Stimulated activated CD8-positive, alpha-beta memory T cell treated with anti-CD3 and anti-CD28 coated beads, Interleukin-7, amount 100 ng/mL, for 4 hours (primary cell): ENCODE measurements at regions not wholly inside any gene's neighbourhood (a gene's known extent, or its start where the extent isn't known, plus 50 kb on each side); places are given as distances from the start of the nearest gene placed in this dataset.

ENCODE experiments used
- DNase-seq, 2 donors: peaks; one replicate each; pipeline ENCODE4 v3.0.0-alpha.2; 2020; ENCODE audit warnings: low read depth in 2 of 2

DNA sequence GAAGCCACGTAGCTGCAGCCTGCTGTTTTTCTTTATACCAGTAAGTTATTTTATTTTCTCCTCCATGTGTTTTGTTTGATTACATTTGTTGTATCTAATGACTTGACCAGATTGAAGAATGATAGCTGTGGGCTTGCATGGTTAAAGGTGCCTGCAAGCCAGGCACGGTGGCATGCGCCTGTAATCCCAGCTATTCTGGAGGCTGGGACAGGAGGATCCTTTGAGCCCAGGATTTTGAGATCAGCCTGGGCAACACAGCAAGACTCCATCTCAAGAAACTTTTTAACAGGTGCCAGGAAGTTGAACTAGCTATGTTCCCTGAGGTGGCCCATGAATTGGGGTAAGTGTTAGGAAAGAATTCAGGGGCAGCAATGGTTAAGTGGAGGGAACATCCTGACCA is 179.4 kb downstream of the IRS1 start:
- DNase-seq: no peak

GRCh38 chr2:226619707-226620106 is 179.9 kb downstream of the IRS1 start:
- DNase-seq: no peak

- DNase-seq: no peak
Observed at GRCh38 chr2:226618875-226619605, 180.6 kb downstream of the IRS1 start.

GRCh38 chr2:226618544-226618874 is 181.1 kb downstream of the IRS1 start:
- no peak for DNase-seq

DNA sequence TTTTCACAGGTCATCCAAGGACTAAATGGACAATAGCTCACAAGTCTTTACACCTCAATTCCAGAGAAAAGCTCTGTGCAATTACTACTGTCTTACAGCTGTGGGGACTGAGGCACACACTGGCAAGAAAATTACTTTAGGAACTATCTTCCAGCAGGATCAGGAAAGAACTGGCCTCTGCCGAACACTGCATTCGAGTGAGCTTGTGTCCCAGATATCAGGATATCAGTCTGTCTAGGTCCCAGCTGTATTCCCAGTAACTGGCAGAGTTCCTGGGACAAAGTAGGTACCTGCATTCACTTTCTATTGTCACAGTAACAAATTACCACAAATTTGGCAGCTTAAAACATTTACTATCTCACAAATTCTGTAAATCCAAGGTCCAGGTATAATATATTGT is 183.7 kb downstream of the IRS1 start:
- no peak for DNase-seq

GRCh38 chr2:226611944-226612318 is 187.7 kb downstream of the IRS1 start:
- DNase-seq: no peak

DNA sequence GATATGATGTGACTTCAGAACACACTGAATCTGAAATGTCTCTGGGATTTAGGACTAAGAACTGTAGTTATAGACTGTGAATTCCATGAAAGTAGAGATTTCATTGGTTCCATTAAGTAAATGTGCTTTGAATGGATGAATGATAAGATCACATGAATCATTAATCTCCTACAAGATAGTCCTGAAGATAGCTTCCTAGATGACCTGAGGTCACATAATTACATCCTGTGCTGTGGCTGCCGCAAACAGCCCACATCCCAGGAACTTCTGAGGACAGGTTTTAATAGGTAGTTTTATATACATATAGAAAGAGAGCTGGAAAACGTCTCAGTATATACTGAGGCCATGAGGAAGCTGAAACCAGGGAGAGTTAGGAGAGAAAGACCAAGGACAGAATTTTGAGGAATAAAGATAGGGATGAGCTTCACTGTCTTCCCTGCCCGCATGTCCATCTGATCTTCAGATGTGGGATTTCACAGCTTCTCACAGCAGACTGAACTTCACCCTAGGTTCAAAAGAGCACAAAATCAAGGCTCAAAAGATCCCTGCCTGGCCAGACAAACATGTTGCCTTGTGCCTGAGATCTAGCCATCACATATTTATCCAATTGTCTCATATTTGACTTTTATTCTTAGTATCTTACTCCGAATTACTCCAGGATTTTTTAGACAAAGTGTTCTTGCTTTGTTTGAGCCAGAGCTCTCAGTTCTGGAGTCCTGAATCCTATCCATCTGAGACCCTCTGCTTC is 188.2 kb downstream of the IRS1 start:
- no peak for DNase-seq

GRCh38 chr2:226609366-226609765 is 190.3 kb downstream of the IRS1 start:
- DNase-seq: no peak

DNA sequence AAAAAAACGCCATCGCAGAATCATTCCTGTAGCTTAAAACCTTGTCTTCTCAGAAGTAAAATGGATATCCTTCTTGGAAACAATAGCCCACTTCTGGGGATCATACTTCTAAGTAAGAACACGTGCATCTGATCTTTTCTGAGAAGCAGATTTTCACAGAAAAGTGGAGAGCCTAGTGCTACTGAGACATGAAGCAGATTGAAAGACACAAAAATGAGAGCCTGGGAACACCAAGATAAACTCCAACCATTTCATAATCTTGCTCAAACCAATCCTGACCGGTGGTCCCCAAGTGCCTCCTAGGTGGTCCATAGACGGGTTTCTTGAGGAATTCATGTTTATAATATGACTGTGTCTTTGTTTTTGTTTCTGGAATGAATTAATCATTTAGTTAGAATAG is 191.2 kb downstream of the IRS1 start:
- no peak for DNase-seq

- no peak for DNase-seq
Observed at GRCh38 chr2:226607379-226607778, 192.2 kb downstream of the IRS1 start.

GRCh38 chr2:226605642-226606041 is 194.0 kb downstream of the IRS1 start:
- DNase-seq: no peak

- DNase-seq: no peak
Observed at GRCh38 chr2:226603606-226604005, 196.0 kb downstream of the IRS1 start.

- no peak for DNase-seq
Observed at GRCh38 chr2:226601881-226602662, 197.5 kb downstream of the IRS1 start.

- no peak for DNase-seq
Observed at GRCh38 chr2:226600802-226601201, 198.8 kb downstream of the IRS1 start.

GRCh38 chr2:226600184-226600583 is 199.4 kb downstream of the IRS1 start:
- no peak for DNase-seq

- no peak for DNase-seq
Observed at GRCh38 chr2:226589043-226589442, 210.6 kb downstream of the IRS1 start.

- no peak for DNase-seq
Observed at GRCh38 chr2:226585130-226585561, 214.5 kb downstream of the IRS1 start.

GRCh38 chr2:226584518-226585055 is 215.0 kb downstream of the IRS1 start:
- no peak for DNase-seq

- no peak for DNase-seq
Observed at GRCh38 chr2:226583715-226584114, 215.9 kb downstream of the IRS1 start.

DNA sequence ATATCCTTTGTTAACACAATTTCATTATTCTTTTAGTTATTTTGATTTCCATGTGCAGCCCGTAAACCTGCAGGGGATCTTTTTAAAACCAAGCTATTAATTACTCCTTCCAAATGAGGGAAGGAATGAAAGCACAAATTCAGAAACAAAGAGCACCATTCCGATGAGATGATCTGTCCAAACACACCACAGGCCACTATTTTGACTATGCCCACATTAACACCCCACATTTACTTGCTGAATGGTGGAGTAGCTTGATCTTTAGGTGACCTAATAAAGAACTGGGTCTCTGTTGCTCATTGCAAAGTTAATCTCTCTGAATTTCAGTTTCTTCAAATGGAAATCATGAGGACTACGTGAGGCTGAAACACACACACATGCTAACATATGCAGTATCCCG is 218.0 kb downstream of the IRS1 start:
- no peak for DNase-seq

DNA sequence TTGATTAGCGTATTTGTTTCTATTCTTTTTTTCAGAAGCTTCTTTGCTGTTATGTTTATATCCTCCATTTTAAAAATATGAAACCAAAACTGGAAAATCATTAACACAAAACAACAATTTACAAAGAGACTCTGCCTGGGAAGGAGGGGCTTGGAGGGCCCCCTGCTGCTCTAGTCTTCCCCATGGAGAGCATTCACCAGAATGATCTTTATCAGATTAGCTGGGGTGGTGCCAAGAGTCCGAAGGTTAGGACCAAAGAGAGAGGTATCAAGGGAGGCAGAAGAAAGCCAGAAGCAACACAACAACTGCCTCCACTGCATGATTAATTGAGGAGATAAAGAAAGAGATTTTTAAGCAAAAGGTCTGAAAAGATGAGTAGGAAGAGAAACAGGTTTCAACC is 218.6 kb downstream of the IRS1 start:
- no peak for DNase-seq

- DNase-seq: no peak
Observed at GRCh38 chr2:226580403-226580802, 219.2 kb downstream of the IRS1 start.

- DNase-seq: no peak
Observed at GRCh38 chr2:226579519-226579918, 220.1 kb downstream of the IRS1 start.
